ENCODE measurements at regions not wholly inside any gene's neighbourhood (a gene's known extent, or its start where the extent isn't known, plus 50 kb on each side); places are given as distances from the start of the nearest gene placed in this dataset.
"Not testable (repeated sequence)": the region's sequence is repeated elsewhere in the genome, so short reads cannot be mapped to it uniquely, and the experiment has no call there.

DNA sequence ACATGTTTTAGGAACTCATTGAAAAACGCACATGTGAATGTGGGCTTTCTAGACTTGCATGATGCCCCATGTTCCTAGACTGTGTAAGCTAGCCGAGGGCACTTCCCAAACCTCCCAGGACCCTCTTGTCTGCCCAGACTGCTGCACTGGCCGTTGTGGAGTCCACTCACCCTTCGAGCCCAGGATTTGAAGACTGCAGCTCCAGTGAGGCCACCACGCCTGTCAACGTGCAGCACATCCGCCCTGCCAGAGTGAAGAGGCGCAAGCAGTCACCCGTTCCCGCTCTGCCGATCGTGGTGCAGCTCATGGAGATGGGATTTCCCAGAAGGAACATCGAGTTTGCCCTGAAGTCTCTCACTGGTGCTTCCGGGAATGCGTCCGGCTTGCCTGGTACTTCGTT, 114.1 kb downstream of the GOLGA6L22 start:
- TF ChIP-seq, protein P1, sequence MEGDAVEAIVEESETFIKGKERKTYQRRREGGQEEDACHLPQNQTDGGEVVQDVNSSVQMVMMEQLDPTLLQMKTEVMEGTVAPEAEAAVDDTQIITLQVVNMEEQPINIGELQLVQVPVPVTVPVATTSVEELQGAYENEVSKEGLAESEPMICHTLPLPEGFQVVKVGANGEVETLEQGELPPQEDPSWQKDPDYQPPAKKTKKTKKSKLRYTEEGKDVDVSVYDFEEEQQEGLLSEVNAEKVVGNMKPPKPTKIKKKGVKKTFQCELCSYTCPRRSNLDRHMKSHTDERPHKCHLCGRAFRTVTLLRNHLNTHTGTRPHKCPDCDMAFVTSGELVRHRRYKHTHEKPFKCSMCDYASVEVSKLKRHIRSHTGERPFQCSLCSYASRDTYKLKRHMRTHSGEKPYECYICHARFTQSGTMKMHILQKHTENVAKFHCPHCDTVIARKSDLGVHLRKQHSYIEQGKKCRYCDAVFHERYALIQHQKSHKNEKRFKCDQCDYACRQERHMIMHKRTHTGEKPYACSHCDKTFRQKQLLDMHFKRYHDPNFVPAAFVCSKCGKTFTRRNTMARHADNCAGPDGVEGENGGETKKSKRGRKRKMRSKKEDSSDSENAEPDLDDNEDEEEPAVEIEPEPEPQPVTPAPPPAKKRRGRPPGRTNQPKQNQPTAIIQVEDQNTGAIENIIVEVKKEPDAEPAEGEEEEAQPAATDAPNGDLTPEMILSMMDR (IDR thresholded peaks at IDR 0.05; ENCODE audit: insufficient read depth, low read length) = not testable (repeated sequence)
- TF ChIP-seq POLR2AphosphoS5 (IDR thresholded peaks at IDR 0.05; ENCODE audit: low read depth); GABPA (IDR thresholded peaks at IDR 0.05; ENCODE audit: low read depth); SPI1 (IDR thresholded peaks at IDR 0.05; ENCODE audit: borderline replicate concordance, low read depth): not testable (repeated sequence)

All from HL-60 (cell line).